Limb (tissue), 2 donors: ENCODE measurements at regions not wholly inside any gene's neighbourhood (a gene's known extent, or its start where the extent isn't known, plus 50 kb on each side); places are given as distances from the start of the nearest gene placed in this dataset.
"Not testable (repeated sequence)": the region's sequence is repeated elsewhere in the genome, so short reads cannot be mapped to it uniquely, and the experiment has no call there.

Experiments
- DNase-seq, 2 donors: peaks; one replicate each; pipeline ENCODE4 v3.0.0-alpha.2; 2016; ENCODE audit errors: extremely low spot score in 2 of 2

DNA sequence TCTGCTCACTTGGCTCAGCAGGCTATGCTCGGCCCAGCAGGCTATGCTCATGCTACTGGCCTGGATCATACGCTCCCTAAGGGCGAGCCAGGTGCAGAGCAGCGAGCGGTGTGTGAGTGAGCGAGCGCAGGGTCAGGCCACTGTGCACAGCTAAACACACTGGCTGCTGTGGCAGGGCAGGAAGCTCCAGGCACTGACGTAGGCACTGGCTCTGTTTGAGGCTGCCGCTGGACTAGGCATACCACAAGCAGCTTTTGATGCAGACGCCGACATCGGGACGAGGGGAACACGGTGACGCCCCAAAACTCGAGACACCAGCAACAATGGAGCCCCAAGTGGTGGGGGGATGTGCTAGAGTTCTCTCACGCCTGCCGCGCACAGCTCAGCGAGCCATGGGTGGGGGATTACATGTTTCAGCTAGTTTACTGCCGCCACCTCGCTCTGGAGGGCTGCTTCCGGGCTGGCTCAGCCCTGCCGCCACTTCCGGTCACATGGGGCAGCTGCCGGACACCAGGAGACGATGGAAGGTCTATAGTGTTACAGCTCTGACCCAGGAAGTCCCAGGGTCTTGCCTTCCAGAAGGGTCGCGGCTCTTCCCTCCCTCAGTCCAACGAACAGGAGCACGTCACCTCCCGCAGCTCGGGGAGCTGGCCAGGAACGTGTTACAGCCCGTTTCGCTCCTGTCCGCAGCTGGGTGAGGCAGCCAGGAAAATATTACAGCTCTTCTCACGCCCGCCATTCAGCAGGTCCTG lies 1176.9 kb upstream of the LRRTM1 start:
- no peak for DNase-seq

DNA sequence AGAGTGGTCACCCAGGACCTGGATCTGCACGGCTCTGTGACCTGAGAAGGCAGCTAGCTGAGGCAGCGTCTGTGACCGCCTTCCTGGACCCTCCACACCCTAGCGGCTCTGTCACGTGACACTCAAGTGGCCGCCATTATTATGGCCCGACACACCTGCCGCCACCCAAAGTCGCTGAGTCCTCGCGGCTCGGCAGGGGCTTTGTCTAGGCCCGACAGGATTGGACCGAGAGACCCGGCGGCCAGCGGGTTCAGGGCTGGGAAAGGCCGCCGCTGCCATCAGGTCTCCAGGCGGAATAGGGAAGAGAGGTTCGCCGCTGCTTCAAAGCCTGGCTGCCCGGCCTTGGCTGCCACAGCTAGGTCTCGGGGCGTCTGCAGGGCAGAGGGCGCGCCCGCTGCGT lies 1162.5 kb upstream of the LRRTM1 start:
- no peak for DNase-seq

DNA sequence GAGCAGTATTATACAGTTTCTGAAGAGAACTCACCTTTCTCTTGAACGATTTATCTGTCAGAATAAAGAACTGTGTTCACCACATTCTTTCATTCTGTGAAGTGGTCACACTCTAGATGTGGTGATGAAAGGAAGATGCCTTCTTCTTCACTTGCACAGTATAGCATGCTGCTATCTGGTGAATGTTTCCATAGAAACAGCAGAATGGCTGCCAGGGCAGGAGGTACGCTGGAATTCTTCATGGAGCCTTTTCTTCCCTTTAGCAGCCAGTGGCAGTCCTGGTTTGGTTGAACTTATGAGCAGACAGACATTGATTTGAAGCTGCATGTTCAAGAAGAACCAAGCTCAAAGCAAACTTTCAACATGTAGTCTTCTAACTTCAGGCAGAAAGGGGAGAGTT lies 1157.9 kb upstream of the LRRTM1 start:
- DNase-seq, result no peak

GRCh38 chr2:81445176-81445575 lies 1140.6 kb upstream of the LRRTM1 start:
- no peak for DNase-seq

- DNase-seq, result no peak
Observed at GRCh38 chr2:81437456-81438000, 1133.0 kb upstream of the LRRTM1 start.

DNA sequence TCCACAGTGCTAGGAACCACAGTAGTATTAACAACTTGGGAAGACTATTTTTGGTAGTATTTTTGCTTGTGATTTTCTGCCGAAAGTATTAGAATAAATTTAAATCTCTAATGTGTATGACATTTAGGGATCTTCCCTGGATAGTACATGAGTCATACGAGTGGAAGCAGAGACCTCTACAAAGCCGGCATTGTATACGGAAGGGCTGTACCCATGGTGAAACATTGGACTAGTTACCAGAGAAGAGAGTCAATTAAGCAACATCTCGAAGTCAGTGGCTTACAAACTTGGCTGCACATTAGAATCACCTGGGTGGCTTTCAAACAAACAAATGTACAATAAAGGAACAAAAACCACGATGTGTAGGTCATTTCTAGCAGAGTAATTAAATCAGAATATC lies 1131.7 kb upstream of the LRRTM1 start:
- DNase-seq, result no peak

GRCh38 chr2:81412681-81413080 lies 1108.1 kb upstream of the LRRTM1 start:
- DNase-seq, result no peak

DNA sequence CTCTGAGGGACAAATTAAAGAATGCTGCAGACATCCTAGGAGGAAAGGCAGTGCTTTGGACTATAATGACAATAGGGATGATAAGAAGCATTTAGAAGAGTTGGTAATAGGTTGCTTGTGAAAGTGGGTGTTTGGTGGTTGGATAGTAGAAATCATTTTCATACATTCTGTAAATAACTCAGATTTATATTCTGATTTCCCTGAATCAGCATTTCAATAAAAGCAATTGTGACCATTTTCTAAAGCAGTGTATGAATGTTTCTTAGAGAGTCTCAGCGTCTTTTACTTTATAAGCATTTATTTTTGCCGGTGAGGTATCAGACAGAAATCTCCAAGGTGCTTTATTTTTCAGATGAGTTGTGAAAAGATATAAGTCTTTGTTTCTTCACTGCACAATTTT lies 1099.0 kb upstream of the LRRTM1 start:
- no peak for DNase-seq

- no peak for DNase-seq
Observed at GRCh38 chr2:81396417-81397019, 1092.0 kb upstream of the LRRTM1 start.

DNA sequence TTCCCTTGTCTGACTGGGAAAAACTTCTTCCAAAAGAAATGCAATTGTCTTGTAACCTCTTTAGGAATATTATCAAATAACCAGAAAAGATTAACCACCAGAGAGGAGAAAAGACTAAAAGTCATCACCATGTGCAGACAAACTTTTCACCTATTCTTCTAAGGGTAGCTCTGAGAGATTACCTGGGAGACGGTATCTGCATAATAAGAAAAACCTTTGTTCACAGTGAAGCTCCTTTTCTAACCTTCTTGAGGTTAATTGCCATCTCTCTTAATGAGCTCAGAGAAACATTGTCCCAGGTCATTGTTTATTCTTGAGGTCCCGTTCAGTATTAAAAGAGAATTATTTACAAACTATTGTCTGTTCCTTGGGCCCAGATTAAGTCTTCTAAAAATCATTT lies 1091.2 kb upstream of the LRRTM1 start:
- DNase-seq, result no peak

- no peak for DNase-seq
Observed at GRCh38 chr2:81389203-81389602, 1084.7 kb upstream of the LRRTM1 start.

GRCh38 chr2:81363800-81364199 lies 1059.2 kb upstream of the LRRTM1 start:
- DNase-seq, result no peak

- DNase-seq, result not testable (repeated sequence)
Observed at GRCh38 chr2:81362468-81362867, 1057.9 kb upstream of the LRRTM1 start.

DNA sequence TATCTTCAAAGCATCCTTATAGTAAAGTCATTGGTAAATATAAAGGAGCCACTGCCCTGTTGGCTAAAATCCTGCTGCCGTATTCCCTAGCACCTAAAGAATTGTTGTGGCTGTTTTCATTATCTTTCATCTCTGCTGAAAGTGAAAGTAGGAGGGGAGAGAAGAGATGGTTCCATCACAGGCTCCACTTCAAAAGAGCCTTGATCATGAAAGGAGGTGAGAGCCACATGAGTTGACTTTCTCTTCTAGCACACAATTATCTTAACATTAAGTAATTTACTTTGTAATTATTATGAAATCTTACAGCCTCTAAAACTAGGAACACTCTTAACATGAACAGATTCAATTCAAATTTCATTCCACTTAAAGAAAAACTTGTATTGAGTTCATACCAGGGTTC lies 1050.9 kb upstream of the LRRTM1 start:
- DNase-seq, result no peak

- no peak for DNase-seq
Observed at GRCh38 chr2:81334046-81334445, 1029.5 kb upstream of the LRRTM1 start.

DNA sequence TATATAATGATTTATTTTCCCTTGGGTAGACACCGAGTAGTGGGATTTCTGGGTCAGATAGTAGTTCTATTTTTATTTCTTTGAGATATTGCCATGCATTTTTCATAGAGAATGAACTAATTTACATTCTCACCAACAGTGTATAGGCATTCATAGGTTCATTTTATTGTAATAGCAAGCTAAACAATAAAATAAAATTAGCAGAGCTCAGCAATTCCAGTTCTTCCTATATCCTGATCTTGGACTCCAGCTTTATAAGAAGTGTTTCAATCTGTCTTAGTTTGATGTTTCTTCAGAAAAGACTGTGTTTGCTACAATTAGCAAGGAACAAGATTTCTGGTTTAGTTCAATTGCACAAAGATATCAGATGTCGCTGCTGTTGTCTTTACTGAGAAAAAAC lies 1024.4 kb upstream of the LRRTM1 start:
- DNase-seq, result no peak

DNA sequence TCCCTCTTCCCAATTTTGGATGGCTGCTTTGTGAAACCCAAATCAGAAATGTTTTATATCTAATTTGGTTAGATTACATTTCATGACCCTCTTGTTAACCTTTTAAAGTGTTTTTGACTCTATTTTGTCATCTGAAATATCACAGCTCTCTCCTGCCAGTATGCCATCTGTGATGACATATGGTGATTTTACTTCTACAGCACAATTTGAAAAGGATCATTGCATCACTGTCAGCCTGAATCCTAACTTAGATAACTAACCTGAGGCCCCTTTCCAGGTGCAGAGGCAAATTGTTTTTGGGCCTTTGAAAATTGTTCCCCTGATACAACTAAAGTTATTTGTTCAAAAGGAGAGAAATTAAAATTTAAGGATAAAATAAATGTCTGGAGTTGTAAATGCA lies 1023.4 kb upstream of the LRRTM1 start:
- no peak for DNase-seq

DNA sequence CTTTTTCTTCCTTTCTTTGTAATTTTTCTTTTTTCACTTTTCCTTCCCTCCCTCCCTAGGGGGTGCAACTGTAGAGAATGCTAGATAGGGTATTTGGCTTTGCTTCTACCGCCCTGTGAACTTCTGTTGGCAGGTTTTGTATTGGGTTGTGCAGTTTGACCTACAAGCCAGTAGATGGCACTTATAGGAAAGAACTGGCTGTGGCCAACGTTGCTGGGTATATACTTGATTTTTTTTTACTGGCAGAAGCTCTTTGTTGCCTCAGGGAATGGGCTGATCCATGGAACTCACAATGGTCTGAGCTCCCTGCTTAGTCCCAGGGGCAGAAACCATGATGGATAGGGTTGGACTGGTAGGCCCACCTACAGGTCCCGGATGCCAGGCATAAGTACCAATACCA lies 1019.5 kb upstream of the LRRTM1 start:
- no peak for DNase-seq

DNA sequence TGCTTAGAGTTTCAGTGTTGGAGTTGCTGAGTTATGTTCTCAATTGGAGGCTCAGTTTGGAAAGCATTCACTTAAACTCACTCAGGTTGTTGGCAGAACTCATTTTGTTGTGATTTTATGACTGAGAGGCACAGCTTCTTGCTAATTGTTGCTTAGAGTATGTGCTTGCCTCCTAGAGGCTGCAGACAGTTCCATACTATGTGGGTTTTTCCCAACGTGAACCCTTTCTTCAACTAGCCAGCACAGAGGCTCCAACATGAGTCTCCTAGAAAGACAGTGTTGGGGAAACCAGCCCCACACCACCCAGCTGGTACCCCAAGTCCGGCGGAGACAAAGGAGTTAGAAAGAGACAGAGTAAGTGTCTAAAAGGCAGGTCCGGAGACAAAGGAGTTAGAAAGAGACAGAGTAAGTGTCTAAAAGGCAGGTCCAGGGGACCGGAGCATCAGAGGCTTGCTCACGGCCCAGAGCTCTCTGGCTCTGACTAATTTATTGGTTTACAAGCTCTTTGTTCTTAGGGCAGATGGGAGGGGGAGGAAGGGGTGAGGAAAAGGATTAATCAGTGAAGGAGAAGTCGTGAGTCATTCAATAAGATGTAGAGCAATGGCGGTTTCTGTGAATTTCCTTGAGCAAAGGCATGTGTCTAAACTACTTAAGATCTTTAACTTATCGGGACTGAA lies 999.7 kb upstream of the LRRTM1 start:
- DNase-seq, result no peak

- DNase-seq, result no peak
Observed at GRCh38 chr2:81303321-81303720, 998.8 kb upstream of the LRRTM1 start.

DNA sequence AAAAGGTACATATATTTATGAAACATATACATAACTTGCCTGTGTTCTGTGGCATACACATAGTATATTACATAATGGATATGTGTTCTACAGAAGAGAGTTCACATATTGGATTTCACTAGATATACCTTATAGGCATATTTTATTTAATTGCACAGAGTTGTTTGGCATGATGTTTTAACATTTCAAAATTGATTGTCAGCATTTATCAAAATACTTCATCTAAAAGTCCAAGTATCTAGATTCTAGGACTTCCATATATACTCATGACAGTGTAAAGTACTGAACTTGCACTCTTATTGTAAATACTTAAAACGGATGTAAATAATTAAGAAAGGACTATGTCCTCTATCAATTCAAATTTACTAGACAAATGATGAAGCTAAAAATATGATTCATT lies 995.3 kb upstream of the LRRTM1 start:
- no peak for DNase-seq

- no peak for DNase-seq
Observed at GRCh38 chr2:81290846-81291245, 986.3 kb upstream of the LRRTM1 start.

- DNase-seq, result peak in 1 of 2 donors; percentile 13
Observed at GRCh38 chr2:81283081-81283480, 978.5 kb upstream of the LRRTM1 start.
